ENCODE measurements at regions not wholly inside any gene's neighbourhood (a gene's known extent, or its start where the extent isn't known, plus 50 kb on each side); places are given as distances from the start of the nearest gene placed in this dataset.

GRCh38 chr18:10085416-10085815 is 171.6 kb downstream of the VAPA start:
- TF ChIP-seq CTCF (conservative IDR thresholded peaks at IDR 0.05) (no peak), ZFX (IDR thresholded peaks at IDR 0.05) (no peak)
